CD4-positive, alpha-beta T cell treated with Interleukin-1 beta for 1 hour (primary cell): ENCODE measurements at regions not wholly inside any gene's neighbourhood (a gene's known extent, or its start where the extent isn't known, plus 50 kb on each side); places are given as distances from the start of the nearest gene placed in this dataset.

ENCODE experiments used
- DNase-seq, 2 donors: peaks; one replicate each; pipeline ENCODE4 v3.0.0-alpha.2; 2020 to 2022

DNA sequence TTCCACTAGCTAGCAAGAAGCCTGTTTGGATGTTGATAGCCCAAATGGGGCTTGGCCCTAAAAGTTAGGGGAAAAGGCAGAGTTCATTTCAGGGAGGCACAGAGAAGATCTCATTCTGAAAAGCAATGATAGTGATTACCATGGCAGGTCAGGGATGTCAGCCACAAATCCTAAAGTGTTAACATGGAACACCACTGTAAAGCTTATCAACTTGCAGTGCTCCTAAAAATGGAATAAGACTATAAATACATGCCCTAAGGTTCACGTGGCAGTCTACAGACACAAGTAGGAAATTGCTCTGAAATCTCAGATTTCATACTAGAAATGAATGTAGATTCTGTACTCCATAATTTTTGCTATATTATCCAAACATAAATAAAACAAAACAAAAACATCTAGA, 280.0 kb upstream of the E2F7 start:
- DNase-seq: no peak

GRCh38 chr12:77344651-77345050, 279.3 kb upstream of the E2F7 start:
- DNase-seq: no peak

DNA sequence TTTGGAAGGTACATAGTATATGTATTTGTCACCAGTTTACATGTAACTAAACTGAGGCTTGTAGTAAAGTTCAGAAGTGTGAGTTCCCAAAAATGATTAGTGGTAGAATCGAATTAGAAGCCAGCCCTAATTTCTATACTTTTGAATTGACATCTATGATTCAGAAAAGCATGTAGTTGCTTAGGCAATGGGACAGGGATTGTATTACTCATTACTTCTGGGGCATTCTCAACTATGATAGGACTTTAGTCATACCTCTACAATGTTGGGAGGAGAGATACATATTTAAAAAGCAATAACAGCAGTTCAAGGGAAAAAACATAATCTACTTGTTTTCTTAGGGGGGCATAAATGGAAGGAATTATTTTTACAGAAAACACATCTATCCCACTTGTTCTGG, 277.9 kb upstream of the E2F7 start:
- no peak for DNase-seq

DNA sequence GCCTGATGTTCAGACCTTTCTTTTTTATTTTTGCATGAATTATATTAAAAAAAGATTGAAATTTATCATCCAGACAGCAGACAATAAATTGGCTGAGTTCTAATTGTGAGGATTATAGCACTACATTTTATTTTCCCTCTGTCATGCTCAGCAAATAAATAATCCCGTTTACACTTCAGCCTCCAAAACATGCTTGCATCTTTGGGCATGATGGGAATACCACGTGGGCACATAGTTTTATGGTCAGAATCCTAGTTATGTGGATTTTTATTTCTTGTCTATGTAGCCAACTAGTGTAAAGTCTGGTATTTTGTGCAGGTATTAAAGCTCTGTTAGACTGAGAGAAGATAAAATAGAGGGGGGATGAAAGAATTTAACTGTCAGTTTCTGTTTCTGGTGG, 276.9 kb upstream of the E2F7 start:
- DNase-seq: no peak

DNA sequence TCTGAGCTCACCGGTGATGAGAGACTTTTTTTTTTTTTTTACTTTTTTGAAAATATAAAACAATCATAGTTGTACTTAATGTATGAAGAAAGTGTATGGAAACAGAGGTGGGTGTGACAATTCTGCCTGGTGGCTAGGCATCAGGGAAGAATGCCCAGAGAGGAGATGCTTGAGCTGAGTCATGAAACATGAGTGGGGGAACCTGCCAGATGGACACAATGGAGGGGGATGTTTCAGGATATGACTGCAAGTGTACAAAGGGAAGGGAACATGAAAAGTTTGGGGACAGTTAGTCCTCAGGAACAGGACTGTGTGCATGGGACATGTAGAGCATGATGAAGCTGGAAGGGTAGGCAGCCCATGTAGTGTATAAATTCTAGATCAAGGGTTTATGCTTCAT, 274.2 kb upstream of the E2F7 start:
- no peak for DNase-seq

- no peak for DNase-seq
Measured at GRCh38 chr12:77337362-77337761, 272.0 kb upstream of the E2F7 start.

DNA sequence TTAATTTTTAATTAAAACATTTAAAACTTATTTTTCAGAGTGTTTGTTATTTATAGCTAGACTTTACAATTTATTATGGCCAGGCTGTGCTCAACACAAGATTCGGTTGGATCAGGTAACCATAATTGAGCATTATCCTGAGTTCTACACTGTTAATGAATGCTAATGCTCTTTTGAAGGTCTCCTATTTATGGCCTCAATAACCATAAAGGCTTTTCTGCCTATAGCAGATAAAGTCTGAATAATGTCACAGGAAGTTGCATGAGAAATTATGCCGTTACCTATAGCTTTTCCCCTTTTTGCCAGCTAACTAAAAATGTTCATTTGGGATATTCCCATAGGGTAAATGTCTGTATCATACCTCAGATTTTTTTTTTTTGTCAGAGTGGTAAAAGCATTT, 269.4 kb upstream of the E2F7 start:
- no peak for DNase-seq

DNA sequence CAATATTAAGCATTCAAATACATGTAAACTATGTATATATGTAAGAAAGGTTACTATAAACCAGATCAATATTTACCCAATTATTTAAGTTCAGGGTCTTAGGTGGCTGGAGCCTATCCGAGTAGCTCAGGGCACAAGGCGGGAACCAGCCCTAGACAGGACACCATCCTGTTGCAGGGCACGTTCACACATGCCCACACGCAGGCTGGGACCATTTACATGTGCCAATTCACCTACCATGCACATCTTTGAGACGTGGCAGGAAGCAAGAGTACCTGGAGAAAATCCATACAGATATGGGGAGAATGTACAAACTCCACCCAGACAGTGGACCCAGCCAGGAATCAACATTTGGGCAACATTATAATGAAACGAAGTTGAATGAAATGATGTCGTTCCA, 263.0 kb upstream of the E2F7 start:
- DNase-seq: no peak

GRCh38 chr12:77325511-77326236, 260.3 kb upstream of the E2F7 start:
- no peak for DNase-seq

GRCh38 chr12:77324763-77325468, 259.5 kb upstream of the E2F7 start:
- DNase-seq: no peak

DNA sequence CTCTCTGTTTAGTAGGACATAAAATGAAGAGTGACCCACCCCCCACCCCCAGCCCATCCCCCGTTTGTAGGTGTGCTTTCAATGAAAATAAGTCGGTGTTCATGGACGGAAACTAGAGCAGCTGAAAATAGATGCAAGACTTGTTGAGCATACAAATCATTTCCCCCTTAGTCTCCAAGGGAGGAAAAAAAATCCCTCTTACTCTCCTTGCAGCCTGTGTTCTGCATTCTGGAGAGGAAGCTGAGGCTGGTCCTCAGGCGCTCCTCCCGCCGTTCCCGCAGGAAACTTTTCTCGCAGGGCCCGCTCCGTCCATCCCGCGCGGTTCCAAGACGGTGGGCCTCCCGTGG, 259.0 kb upstream of the E2F7 start:
- no peak for DNase-seq

- no peak for DNase-seq
Measured at GRCh38 chr12:77323788-77324415, 258.5 kb upstream of the E2F7 start.

DNA sequence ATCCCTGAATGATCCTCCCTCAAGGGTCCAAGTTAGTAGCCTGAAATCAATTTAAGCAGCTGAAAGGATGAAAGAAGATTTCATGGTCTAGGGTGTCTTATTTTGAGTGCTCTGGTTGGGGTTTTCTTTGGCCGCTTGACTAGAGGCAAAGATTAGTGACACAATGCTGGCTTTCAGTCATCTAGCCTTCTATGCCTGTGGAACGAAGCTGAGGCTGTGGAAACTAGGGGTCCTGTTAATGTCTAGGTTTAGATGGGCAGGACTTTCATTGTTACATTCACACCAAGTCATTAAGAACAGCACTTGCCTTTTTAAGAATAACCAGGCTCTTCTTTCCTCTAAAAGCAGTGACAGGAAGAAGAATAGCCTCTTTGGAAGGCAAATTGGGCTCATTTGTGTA, 253.8 kb upstream of the E2F7 start:
- DNase-seq: no peak

GRCh38 chr12:77315407-77315806, 250.0 kb upstream of the E2F7 start:
- DNase-seq: no peak

DNA sequence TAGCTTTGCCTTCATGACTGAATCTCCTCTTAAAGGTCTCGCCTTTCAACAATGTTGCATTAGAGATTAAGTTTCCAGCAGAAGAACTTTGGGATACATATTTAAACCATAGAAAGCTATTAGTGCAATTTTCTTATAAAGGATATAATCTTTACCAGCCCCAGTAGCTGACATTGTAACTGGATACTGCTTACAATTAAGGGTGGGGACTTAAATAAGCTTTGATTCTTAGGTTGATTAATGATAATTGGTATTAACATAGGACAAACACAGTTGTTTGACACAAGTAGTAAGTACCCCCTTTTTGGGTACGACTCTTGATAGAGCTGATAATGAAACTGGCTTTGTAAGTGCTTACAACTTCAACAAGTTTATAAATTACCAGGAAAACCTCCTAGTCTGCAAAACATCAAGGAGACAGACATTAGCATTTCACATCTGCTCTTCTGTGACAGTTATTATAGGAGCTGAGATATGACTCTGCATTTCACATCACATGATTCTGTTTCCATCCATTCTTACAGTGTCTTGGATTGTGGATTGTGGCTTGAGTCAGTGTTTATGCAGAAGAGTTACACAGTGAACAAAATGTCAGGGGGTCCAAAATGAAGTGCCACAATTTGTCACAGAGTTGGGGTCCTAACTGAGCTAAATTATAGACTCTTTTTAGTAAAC, 249.1 kb upstream of the E2F7 start:
- DNase-seq: no peak

DNA sequence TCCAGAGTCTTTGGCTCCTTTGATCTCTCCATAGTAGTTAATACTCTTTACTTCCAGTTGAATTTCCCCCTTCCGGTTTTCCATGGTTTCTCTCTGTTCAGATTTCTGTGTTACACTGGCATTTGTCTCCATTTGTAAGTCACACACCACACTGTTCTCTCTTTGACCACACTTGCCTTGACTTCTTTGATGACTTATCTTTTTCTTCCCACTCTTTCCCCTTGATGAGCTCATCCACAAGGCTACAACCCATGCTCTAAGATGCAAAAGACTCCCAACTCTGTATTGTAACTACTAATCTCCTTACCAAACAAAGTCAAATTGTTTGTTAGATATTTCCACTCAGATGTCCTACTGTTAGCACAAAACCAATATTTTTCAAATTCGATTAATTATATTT, 242.7 kb upstream of the E2F7 start:
- DNase-seq: no peak

- no peak for DNase-seq
Measured at GRCh38 chr12:77300811-77301210, 235.4 kb upstream of the E2F7 start.

GRCh38 chr12:77299910-77300669, 234.7 kb upstream of the E2F7 start:
- no peak for DNase-seq

DNA sequence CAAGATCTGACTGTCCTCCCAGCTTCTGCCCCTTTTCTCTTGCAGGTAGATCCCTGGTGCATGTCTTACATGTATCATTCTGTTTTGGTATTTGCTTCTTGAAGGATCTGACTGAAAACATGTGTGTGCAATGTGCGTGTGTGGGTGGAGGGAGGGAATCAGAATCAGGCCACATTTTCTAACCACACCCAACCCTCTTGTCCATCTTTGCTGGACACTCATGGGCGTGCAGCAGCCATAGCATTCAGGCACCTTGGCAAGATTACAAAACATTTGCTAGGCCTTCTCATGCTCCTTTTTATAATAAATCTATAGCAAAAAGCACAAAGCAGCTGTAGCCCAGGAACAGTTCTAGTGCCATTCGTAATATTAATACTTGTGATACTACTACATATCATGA, 233.6 kb upstream of the E2F7 start:
- no peak for DNase-seq

GRCh38 chr12:77294016-77294415, 228.6 kb upstream of the E2F7 start:
- no peak for DNase-seq

DNA sequence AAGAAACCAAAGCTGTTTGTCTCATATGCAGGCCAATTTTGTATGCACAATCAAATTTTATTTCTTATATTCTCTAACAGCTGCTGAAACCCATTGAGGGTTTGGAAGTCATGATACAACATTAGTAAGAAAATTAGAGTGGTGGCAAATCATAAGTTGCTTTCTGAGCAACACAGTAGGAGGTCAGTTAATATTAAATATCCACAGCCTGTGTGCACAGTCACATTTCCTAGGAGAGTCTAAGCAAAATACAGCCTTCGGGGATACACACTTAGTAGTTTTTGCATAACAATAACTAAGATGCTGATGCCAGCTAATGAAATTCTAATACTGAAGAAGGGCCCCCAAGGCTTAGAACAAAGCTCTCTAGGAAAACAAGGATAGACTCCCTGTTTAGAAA, 209.6 kb upstream of the E2F7 start:
- no peak for DNase-seq

DNA sequence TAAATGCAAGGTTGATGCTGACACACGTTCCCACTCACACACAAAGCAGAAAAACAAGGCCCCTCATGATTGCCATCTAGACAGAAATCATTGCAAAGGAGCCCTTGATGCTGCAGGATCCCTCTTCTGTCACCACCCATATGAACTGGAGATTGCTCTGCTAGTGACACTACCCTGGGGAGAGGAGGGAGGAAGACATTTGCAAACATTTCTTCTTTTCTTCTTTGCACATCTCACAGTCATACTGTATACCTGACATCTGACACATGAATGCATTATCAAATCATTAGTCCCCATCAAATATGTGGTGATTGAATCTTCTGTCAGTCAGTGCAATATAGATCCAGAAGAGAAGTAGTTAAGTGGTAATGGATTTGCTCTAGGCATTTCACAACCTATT, 208.5 kb upstream of the E2F7 start:
- no peak for DNase-seq

DNA sequence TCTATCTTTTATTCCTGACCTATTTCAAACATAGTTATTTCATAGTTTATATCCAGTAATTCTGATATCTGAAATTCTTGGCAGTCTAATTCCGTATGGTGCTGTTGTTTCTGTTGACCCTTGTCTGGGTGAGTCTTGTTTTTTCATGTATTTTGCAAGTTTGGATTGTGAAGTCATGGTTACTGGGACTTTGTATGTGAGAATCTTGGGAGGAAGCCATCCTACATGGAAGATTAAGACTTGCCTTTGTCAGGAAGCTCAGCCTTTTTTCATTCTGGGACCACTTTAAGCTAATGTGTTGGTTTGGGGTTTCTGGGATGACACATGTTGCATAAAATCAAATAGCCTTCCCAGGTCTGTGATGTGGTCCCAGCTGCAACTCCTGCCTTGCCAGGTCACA, 191.6 kb upstream of the E2F7 start:
- no peak for DNase-seq
